ENCODE measurements at regions not wholly inside any gene's neighbourhood (a gene's known extent, or its start where the extent isn't known, plus 50 kb on each side); places are given as distances from the start of the nearest gene placed in this dataset.

DNA sequence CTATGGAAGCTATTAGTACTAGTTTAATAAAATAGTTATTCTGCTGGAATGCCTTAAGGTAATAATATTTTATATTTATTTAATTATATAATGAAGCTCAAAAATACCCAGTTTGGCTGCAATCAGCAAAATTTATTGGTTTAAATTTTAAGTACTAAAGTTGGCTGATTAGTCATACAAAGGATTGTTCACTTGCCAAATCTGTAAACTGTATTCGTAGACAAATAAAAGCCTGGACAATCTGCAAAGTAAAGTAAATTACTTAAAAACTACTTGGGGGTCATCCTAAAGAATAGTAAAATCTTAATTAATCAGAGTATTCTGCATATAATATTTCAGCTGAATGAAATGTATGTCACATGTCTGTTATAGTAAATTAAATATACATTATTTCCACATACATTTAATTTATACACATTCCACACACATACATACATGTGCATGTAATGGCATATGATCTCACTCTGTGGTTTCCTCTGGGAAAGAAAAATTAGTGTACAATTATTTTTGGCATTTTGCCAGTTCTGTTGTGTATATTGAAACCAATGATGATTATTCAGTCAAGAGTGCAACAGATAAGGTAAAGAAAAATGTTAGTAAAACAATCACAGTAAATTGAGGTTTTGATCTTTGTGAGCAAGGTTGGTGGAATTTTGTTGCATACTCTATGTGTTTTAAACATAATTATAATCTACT is 455.9 kb downstream of the CDH9 start:
- no peak for TF ChIP-seq RAD21 (IDR thresholded peaks at IDR 0.05; ENCODE audit: low read length)
- TF ChIP-seq, protein P1, sequence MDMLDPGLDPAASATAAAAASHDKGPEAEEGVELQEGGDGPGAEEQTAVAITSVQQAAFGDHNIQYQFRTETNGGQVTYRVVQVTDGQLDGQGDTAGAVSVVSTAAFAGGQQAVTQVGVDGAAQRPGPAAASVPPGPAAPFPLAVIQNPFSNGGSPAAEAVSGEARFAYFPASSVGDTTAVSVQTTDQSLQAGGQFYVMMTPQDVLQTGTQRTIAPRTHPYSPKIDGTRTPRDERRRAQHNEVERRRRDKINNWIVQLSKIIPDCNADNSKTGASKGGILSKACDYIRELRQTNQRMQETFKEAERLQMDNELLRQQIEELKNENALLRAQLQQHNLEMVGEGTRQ (IDR thresholded peaks at IDR 0.05; ENCODE audit: low read depth, low read length) = no peak

All from IMR-90 (cell line).